ENCODE measurements at regions not wholly inside any gene's neighbourhood (a gene's known extent, or its start where the extent isn't known, plus 50 kb on each side); places are given as distances from the start of the nearest gene placed in this dataset.
"Not testable (repeated sequence)": the region's sequence is repeated elsewhere in the genome, so short reads cannot be mapped to it uniquely, and the experiment has no call there.

- H3K36me3 Mint-ChIP-seq (ENCODE audit: low read depth): no peaks in the 10 kb centered on the region
- no peak overlapping the region for H3K27ac Mint-ChIP-seq
- H3K27me3 Mint-ChIP-seq: no peaks in the 10 kb centered on the region
- H3K9me3 Mint-ChIP-seq: no peaks in the 10 kb centered on the region
- no peaks in the 10 kb centered on the region for H3K4me1 Mint-ChIP-seq
- ATAC-seq (no peak), DNase-seq (no peak)
- no peak overlapping the region for H3K4me3 Mint-ChIP-seq
Measured at GRCh38 chr2:36192983-36193382, 162.6 kb upstream of the CRIM1 start.

GRCh38 chr2:36190097-36190496 is 165.5 kb upstream of the CRIM1 start:
- Mint-ChIP-seq H3K27ac (no peak overlapping the region), H3K27me3 (no peaks in the 10 kb centered on the region), H3K4me1 (no peaks in the 10 kb centered on the region), H3K36me3 (ENCODE audit: low read depth) (no peaks in the 10 kb centered on the region), H3K9me3 (no peaks in the 10 kb centered on the region), H3K4me3 (no peak overlapping the region)
- ATAC-seq (no peak), DNase-seq (no peak)

- Mint-ChIP-seq H3K9me3 (no peaks in the 10 kb centered on the region), H3K27ac (no peak overlapping the region), H3K4me1 (no peaks in the 10 kb centered on the region), H3K27me3 (no peaks in the 10 kb centered on the region), H3K36me3 (ENCODE audit: low read depth) (no peaks in the 10 kb centered on the region), H3K4me3 (no peak overlapping the region)
- no peak for ATAC-seq
- DNase-seq: no peak
Measured at GRCh38 chr2:36185624-36186023, 170.0 kb upstream of the CRIM1 start.

- ATAC-seq (no peak), DNase-seq (no peak)
- Mint-ChIP-seq H3K36me3 (ENCODE audit: low read depth) (no peaks in the 10 kb centered on the region), H3K27me3 (no peaks in the 10 kb centered on the region), H3K27ac (no peak overlapping the region), H3K4me3 (no peak overlapping the region), H3K9me3 (no peaks in the 10 kb centered on the region), H3K4me1 (no peaks in the 10 kb centered on the region)
Measured at GRCh38 chr2:36184848-36185247, 170.7 kb upstream of the CRIM1 start.

GRCh38 chr2:36180789-36181482 is 174.6 kb upstream of the CRIM1 start:
- not testable (repeated sequence) for H3K4me1 Mint-ChIP-seq; H3K27me3 Mint-ChIP-seq; H3K27ac Mint-ChIP-seq; ATAC-seq; H3K4me3 Mint-ChIP-seq; H3K9me3 Mint-ChIP-seq; H3K36me3 Mint-ChIP-seq (ENCODE audit: low read depth); DNase-seq

GRCh38 chr2:36180293-36180692 is 175.3 kb upstream of the CRIM1 start:
- H3K27me3 Mint-ChIP-seq: not testable (repeated sequence)

GRCh38 chr2:36179668-36180269 is 175.8 kb upstream of the CRIM1 start:
- H3K27me3 Mint-ChIP-seq; H3K4me3 Mint-ChIP-seq; DNase-seq; H3K27ac Mint-ChIP-seq; H3K4me1 Mint-ChIP-seq; H3K36me3 Mint-ChIP-seq (ENCODE audit: low read depth); H3K9me3 Mint-ChIP-seq; ATAC-seq: not testable (repeated sequence)

More at GRCh38 chr2:36180293-36180692, 175.3 kb upstream of the CRIM1 start:
- not testable (repeated sequence) for H3K4me3 Mint-ChIP-seq; DNase-seq; H3K36me3 Mint-ChIP-seq (ENCODE audit: low read depth); H3K9me3 Mint-ChIP-seq; ATAC-seq; H3K4me1 Mint-ChIP-seq; H3K27ac Mint-ChIP-seq

GRCh38 chr2:36178384-36178783 is 177.2 kb upstream of the CRIM1 start:
- Mint-ChIP-seq H3K36me3 (ENCODE audit: low read depth) (no peaks in the 10 kb centered on the region), H3K4me1 (no peaks in the 10 kb centered on the region), H3K27me3 (no peaks in the 10 kb centered on the region)

GRCh38 chr2:36177282-36177681 is 178.3 kb upstream of the CRIM1 start:
- Mint-ChIP-seq H3K27me3 (no peaks in the 10 kb centered on the region), H3K9me3 (no peaks in the 10 kb centered on the region), H3K4me3 (no peak overlapping the region), H3K27ac (no peak overlapping the region), H3K36me3 (ENCODE audit: low read depth) (no peaks in the 10 kb centered on the region), H3K4me1 (peaks cover 4% of the 10 kb centered on the region)
- DNase-seq: no peak
- no peak for ATAC-seq

More at GRCh38 chr2:36178384-36178783, 177.2 kb upstream of the CRIM1 start:
- H3K9me3 Mint-ChIP-seq: no peaks in the 10 kb centered on the region
- no peak overlapping the region for H3K27ac Mint-ChIP-seq
- DNase-seq (no peak), ATAC-seq (no peak)
- no peak overlapping the region for H3K4me3 Mint-ChIP-seq

GRCh38 chr2:36174920-36175319 is 180.7 kb upstream of the CRIM1 start:
- no peaks in the 10 kb centered on the region for H3K36me3 Mint-ChIP-seq (ENCODE audit: low read depth)
- no peaks in the 10 kb centered on the region for H3K27me3 Mint-ChIP-seq
- no peak overlapping the region for H3K4me3 Mint-ChIP-seq
- H3K9me3 Mint-ChIP-seq: no peaks in the 10 kb centered on the region
- ATAC-seq (no peak), DNase-seq (no peak)
- H3K27ac Mint-ChIP-seq: no peak overlapping the region
- H3K4me1 Mint-ChIP-seq: peaks cover 4% of the 10 kb centered on the region

- peaks cover 4% of the 10 kb centered on the region for H3K4me1 Mint-ChIP-seq
- no peak overlapping the region for H3K4me3 Mint-ChIP-seq
- DNase-seq: no peak
- no peak for ATAC-seq
- no peaks in the 10 kb centered on the region for H3K36me3 Mint-ChIP-seq (ENCODE audit: low read depth)
- H3K27ac Mint-ChIP-seq: no peak overlapping the region
- no peaks in the 10 kb centered on the region for H3K9me3 Mint-ChIP-seq
- no peaks in the 10 kb centered on the region for H3K27me3 Mint-ChIP-seq
Measured at GRCh38 chr2:36173760-36174404, 181.7 kb upstream of the CRIM1 start.

- DNase-seq (no peak), ATAC-seq (no peak)
- H3K36me3 Mint-ChIP-seq (ENCODE audit: low read depth): no peaks in the 10 kb centered on the region
- no peak overlapping the region for H3K27ac Mint-ChIP-seq
- peaks cover 4% of the 10 kb centered on the region for H3K4me1 Mint-ChIP-seq
- no peaks in the 10 kb centered on the region for H3K27me3 Mint-ChIP-seq
- H3K9me3 Mint-ChIP-seq: no peaks in the 10 kb centered on the region
- no peak overlapping the region for H3K4me3 Mint-ChIP-seq
Measured at GRCh38 chr2:36172824-36173223, 182.8 kb upstream of the CRIM1 start.

- DNase-seq (no peak), ATAC-seq (no peak)
- peaks cover 2% of the 10 kb centered on the region for H3K27me3 Mint-ChIP-seq
- no peaks in the 10 kb centered on the region for H3K9me3 Mint-ChIP-seq
- no peak overlapping the region for H3K4me3 Mint-ChIP-seq
- H3K27ac Mint-ChIP-seq: no peak overlapping the region
- H3K4me1 Mint-ChIP-seq: peaks cover 4% of the 10 kb centered on the region
- no peaks in the 10 kb centered on the region for H3K36me3 Mint-ChIP-seq (ENCODE audit: low read depth)
Measured at GRCh38 chr2:36170805-36171204, 184.8 kb upstream of the CRIM1 start.

- no peak for DNase-seq
- Mint-ChIP-seq H3K27ac (no peak overlapping the region), H3K36me3 (ENCODE audit: low read depth) (no peaks in the 10 kb centered on the region), H3K4me3 (no peak overlapping the region), H3K4me1 (peaks cover 4% of the 10 kb centered on the region), H3K9me3 (no peaks in the 10 kb centered on the region), H3K27me3 (peaks cover 4% of the 10 kb centered on the region)
- ATAC-seq: no peak
Measured at GRCh38 chr2:36169843-36170242, 185.7 kb upstream of the CRIM1 start.

GRCh38 chr2:36168115-36168514 is 187.5 kb upstream of the CRIM1 start:
- H3K9me3 Mint-ChIP-seq: no peaks in the 10 kb centered on the region
- peaks cover 4% of the 10 kb centered on the region for H3K27me3 Mint-ChIP-seq
- H3K4me3 Mint-ChIP-seq: no peak overlapping the region
- no peak overlapping the region for H3K27ac Mint-ChIP-seq
- DNase-seq: no peak
- no peak for ATAC-seq
- H3K36me3 Mint-ChIP-seq (ENCODE audit: low read depth): no peaks in the 10 kb centered on the region
- peaks cover 4% of the 10 kb centered on the region for H3K4me1 Mint-ChIP-seq
